Coronary artery (tissue), 2 donors: ENCODE measurements at regions not wholly inside any gene's neighbourhood (a gene's known extent, or its start where the extent isn't known, plus 50 kb on each side); places are given as distances from the start of the nearest gene placed in this dataset.

Experiments used
- DNase-seq: peaks from one replicate; pipeline ENCODE4 v3.0.0-alpha.2; 2017; ENCODE audit warnings: low spot score
- H3K27ac ChIP-seq, 2 donors: fragments of 200-600 bp; sonication (generic); one replicate each; pipeline ENCODE4 v1.5.1; 2016 to 2019
- H3K4me3 ChIP-seq: fragments of 200-600 bp; sonication (generic); 2 replicates; pipeline ENCODE4 v1.5.1; 2016; ENCODE audit warnings: mild to moderate bottlenecking, moderate library complexity
- CTCF ChIP-seq: fragments of 200-600 bp; sonication (generic); IDR thresholded peaks from one replicate; pipeline ENCODE4 v1.5.1; 2019; ENCODE audit warnings: antibody characterized with exemption

GRCh38 chr4:95754667-95755066 is 85.2 kb upstream of the PDHA2 start:
- H3K4me3 ChIP-seq = no peak overlapping the region
- TF ChIP-seq CTCF = no peak
- H3K27ac ChIP-seq = no peak overlapping the region

GRCh38 chr4:95749204-95749603 is 90.7 kb upstream of the PDHA2 start:
- no peak for DNase-seq
- no peak overlapping the region for H3K27ac ChIP-seq
- no peak for TF ChIP-seq CTCF
- H3K4me3 ChIP-seq = no peak overlapping the region

More at GRCh38 chr4:95754667-95755066, 85.2 kb upstream of the PDHA2 start:
- DNase-seq = no peak

DNA sequence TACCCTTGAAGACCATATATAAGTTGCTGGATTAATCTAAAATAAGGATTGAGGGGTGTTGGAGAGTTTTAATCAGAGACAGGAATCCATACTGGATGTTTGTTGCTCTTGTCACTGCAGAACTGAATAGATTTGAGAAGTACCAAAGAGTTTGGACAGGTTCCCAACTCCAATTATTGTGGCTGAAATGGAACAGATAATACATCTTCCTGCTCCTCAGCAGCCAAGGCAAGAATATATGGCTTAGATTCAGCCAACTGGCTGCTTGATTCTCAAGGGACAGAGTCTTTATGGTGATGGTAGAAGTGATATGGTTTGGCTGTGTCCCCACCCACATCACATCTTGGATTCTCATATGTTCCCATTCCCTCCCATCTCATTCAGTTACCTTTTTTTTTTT is 97.0 kb upstream of the PDHA2 start:
- no peak for TF ChIP-seq CTCF
- Histone ChIP-seq H3K4me3 (no peak overlapping the region), H3K27ac (no peak overlapping the region)
- no peak for DNase-seq

- Histone ChIP-seq H3K4me3 (no peak overlapping the region), H3K27ac (no peak overlapping the region)
- TF ChIP-seq CTCF = no peak
- no peak for DNase-seq
These were observed 97.7 kb upstream of the PDHA2 start for GRCh38 chr4:95742179-95742578.

- DNase-seq = no peak
- Histone ChIP-seq H3K4me3 (no peak overlapping the region), H3K27ac (no peak overlapping the region)
- TF ChIP-seq CTCF = no peak
These were observed 107.8 kb upstream of the PDHA2 start for GRCh38 chr4:95732061-95732460.

DNA sequence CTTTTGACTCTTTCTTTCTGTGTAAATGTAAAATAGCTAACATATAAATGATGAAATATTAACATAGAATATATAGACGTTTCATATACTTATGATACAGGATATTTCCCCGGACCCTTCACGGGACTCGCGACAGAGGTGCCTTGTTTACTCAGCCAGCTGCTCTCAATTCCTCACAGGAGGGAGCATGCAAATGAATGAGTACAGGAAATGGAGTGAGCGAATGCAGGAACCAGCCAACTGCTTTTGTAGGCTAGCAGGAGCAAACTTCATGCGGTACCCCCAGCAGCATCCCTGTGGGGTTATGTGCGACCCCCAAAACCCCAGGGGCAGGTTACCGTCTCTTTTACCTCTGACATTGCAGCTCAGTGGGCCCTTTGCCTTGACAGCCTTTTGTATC is 110.3 kb upstream of the PDHA2 start:
- no peak for DNase-seq
- TF ChIP-seq CTCF = no peak
- H3K4me3 ChIP-seq = no peak overlapping the region
- H3K27ac ChIP-seq = no peak overlapping the region

DNA sequence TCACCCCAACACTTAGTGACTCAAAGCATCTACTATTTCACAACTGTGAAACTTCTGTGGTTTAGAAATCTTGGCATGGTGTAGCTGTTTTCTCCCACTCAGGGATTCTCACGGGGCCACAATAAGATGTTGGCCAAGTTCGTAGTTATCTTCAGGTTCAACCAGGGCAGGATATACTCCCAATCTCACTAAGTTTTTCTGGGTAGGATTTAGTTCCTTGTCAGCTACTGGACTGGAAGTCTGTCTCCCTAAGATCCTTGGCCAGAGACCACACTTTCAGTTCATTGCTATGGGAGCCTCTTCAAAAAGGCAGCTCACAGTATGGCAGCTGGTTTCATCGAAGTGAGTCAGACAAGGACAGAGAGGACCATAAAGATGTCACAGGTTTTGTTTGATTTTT is 111.7 kb upstream of the PDHA2 start:
- TF ChIP-seq CTCF = no peak
- no peak for DNase-seq
- no peak overlapping the region for H3K27ac ChIP-seq
- peak overlapping the region; percentile 32 for H3K4me3 ChIP-seq
